ENCODE measurements at regions not wholly inside any gene's neighbourhood (a gene's known extent, or its start where the extent isn't known, plus 50 kb on each side); places are given as distances from the start of the nearest gene placed in this dataset.

DNA sequence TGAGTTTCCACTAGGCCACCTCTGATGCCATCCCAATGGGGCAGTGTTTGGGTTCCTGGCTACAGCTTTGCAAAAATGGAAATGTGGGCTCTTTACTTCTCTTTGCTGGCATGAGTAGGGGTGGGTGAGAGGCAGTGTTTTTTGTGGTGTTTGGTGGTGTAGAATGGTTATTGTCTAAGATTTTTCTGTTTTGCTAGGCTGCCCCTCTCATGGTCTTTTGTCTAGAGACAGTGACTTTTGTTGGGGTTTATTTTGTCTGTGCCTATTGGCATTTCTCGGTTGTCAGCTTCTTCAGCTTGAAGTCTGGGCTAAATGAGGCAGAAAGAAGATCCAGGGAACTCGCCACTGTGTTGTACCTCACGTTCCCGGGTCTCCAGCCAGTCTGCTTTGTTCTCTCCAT lies 112.1 kb downstream of the CENPF start:
- H4K20me1 ChIP-seq (ENCODE audit: low read depth), result no peaks in the 10 kb centered on the region

DNA sequence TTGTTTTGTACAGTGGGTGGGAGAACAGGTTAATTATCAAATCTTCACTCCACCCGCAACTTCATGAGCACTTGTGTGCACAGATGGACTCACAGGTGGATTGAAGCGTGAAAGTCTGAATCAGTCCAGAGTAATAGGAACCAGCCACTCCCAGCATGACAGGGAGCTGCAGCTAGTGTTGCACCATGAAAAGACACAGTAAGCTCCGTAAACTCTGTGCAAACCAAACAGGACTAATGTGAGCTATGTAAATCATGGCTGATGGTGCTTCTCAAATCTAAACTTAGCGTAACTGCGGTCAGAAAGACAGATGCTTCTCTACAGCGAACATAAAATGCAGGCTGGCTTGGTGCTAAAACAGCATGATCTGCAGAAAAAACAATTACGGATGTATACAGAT lies 114.4 kb downstream of the CENPF start:
- H3K4me2 ChIP-seq, result no peak overlapping the region
- peaks cover 19% of the 10 kb centered on the region for H3K4me1 ChIP-seq
- DNase-seq (ENCODE audit: low spot score), result peak; percentile 7
- H3K79me2 ChIP-seq (ENCODE audit: low read depth), result no peaks in the 10 kb centered on the region
- no peaks in the 10 kb centered on the region for H3K27me3 ChIP-seq
- no peaks in the 10 kb centered on the region for H3K36me3 ChIP-seq
- TF ChIP-seq EZH2 (IDR thresholded peaks at IDR 0.05) (no peak), EZH2phosphoT487 (IDR thresholded peaks at IDR 0.05) (no peak)
- TF ChIP-seq, protein P1, sequence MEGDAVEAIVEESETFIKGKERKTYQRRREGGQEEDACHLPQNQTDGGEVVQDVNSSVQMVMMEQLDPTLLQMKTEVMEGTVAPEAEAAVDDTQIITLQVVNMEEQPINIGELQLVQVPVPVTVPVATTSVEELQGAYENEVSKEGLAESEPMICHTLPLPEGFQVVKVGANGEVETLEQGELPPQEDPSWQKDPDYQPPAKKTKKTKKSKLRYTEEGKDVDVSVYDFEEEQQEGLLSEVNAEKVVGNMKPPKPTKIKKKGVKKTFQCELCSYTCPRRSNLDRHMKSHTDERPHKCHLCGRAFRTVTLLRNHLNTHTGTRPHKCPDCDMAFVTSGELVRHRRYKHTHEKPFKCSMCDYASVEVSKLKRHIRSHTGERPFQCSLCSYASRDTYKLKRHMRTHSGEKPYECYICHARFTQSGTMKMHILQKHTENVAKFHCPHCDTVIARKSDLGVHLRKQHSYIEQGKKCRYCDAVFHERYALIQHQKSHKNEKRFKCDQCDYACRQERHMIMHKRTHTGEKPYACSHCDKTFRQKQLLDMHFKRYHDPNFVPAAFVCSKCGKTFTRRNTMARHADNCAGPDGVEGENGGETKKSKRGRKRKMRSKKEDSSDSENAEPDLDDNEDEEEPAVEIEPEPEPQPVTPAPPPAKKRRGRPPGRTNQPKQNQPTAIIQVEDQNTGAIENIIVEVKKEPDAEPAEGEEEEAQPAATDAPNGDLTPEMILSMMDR (IDR thresholded peaks at IDR 0.05), result no peak
- peaks cover 22% of the 10 kb centered on the region for H3K4me1 Mint-ChIP-seq
- no peak overlapping the region for H3K9ac ChIP-seq
- H3K27ac ChIP-seq, result no peak overlapping the region
- H4K20me1 ChIP-seq (ENCODE audit: low read depth), result no peaks in the 10 kb centered on the region
- no peak overlapping the region for H3K4me3 Mint-ChIP-seq
- H3K36me3 Mint-ChIP-seq, result no peaks in the 10 kb centered on the region
- peaks cover 2% of the 10 kb centered on the region for H3K27me3 Mint-ChIP-seq (ENCODE audit: insufficient read depth, low read depth)
- H3K9me3 ChIP-seq (ENCODE audit: low read depth), result no peaks in the 10 kb centered on the region
- no peak overlapping the region for H3K4me3 ChIP-seq
- peak overlapping the region; percentile 19 for H3K27ac Mint-ChIP-seq
- H3F3A ChIP-seq (ENCODE audit: low read depth), result no peaks in the 10 kb centered on the region
- H3K9me3 Mint-ChIP-seq, result peaks cover 4% of the 10 kb centered on the region
- H2AFZ ChIP-seq (replicated peaks), result no peak overlapping the region

More for the DNA sequence above, 112.1 kb downstream of the CENPF start:
- H3K79me2 ChIP-seq (ENCODE audit: low read depth), result no peaks in the 10 kb centered on the region
- no peak overlapping the region for H3K9ac ChIP-seq
- TF ChIP-seq EZH2phosphoT487 (IDR thresholded peaks at IDR 0.05), result no peak
- TF ChIP-seq EZH2 (IDR thresholded peaks at IDR 0.05), result no peak
- TF ChIP-seq, protein P1 (IDR thresholded peaks at IDR 0.05), result no peak
- peak; percentile 49 for DNase-seq (ENCODE audit: low spot score)
- H3K27ac ChIP-seq, result no peak overlapping the region
- no peak overlapping the region for H3K4me3 Mint-ChIP-seq
- no peaks in the 10 kb centered on the region for H3K27me3 ChIP-seq
- peaks cover 22% of the 10 kb centered on the region for H3K4me1 Mint-ChIP-seq
- peaks cover 19% of the 10 kb centered on the region for H3K4me1 ChIP-seq
- no peaks in the 10 kb centered on the region for H3K36me3 Mint-ChIP-seq
- peak overlapping the region; percentile 3 for H3K27ac Mint-ChIP-seq
- no peaks in the 10 kb centered on the region for H3F3A ChIP-seq (ENCODE audit: low read depth)
- no peaks in the 10 kb centered on the region for H3K36me3 ChIP-seq
- H3K9me3 Mint-ChIP-seq, result no peaks in the 10 kb centered on the region
- H3K4me3 ChIP-seq, result no peak overlapping the region
- no peaks in the 10 kb centered on the region for H3K9me3 ChIP-seq (ENCODE audit: low read depth)
- H2AFZ ChIP-seq (replicated peaks), result peak overlapping the region; percentile 30
- H3K4me2 ChIP-seq, result peak overlapping the region; percentile 7
- peaks cover 4% of the 10 kb centered on the region for H3K27me3 Mint-ChIP-seq (ENCODE audit: insufficient read depth, low read depth)

DNA sequence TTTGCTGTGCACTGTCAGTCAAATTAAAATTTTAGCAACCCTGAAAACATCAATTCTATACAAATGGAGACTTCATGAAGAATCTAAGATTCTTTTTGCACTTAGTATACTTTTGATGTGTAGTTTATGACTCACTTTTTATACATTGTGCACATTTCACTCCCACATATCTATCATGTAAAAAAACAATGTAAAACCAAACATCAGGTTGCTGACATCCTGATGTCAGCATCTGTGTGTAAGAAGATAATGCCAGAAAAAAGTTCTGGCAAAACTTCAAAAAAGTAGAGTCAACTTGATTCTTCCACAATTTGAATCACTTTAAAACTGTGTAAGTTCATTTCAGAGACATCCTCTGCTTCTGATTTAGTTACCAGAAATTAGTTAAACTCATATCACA lies 115.7 kb downstream of the CENPF start:
- peaks cover 19% of the 10 kb centered on the region for H3K4me1 ChIP-seq
- H3K36me3 ChIP-seq, result no peaks in the 10 kb centered on the region
- no peak overlapping the region for H3K9ac ChIP-seq
- no peak overlapping the region for H2AFZ ChIP-seq (replicated peaks)
- H3K9me3 Mint-ChIP-seq, result peaks cover 7% of the 10 kb centered on the region
- no peaks in the 10 kb centered on the region for H3K9me3 ChIP-seq (ENCODE audit: low read depth)
- H3K4me3 Mint-ChIP-seq, result no peak overlapping the region
- no peaks in the 10 kb centered on the region for H3K79me2 ChIP-seq (ENCODE audit: low read depth)
- H3K27ac ChIP-seq, result no peak overlapping the region
- no peak for DNase-seq (ENCODE audit: low spot score)
- peaks cover 22% of the 10 kb centered on the region for H3K4me1 Mint-ChIP-seq
- TF ChIP-seq EZH2phosphoT487 (IDR thresholded peaks at IDR 0.05) (no peak), EZH2 (IDR thresholded peaks at IDR 0.05) (no peak)
- TF ChIP-seq, protein P1 (IDR thresholded peaks at IDR 0.05), result no peak
- no peaks in the 10 kb centered on the region for H4K20me1 ChIP-seq (ENCODE audit: low read depth)
- no peak overlapping the region for H3K27ac Mint-ChIP-seq
- no peak overlapping the region for H3K4me3 ChIP-seq
- no peaks in the 10 kb centered on the region for H3K27me3 ChIP-seq
- no peak overlapping the region for H3K4me2 ChIP-seq
- H3F3A ChIP-seq (ENCODE audit: low read depth), result no peaks in the 10 kb centered on the region
- H3K27me3 Mint-ChIP-seq (ENCODE audit: insufficient read depth, low read depth), result peaks cover 2% of the 10 kb centered on the region
- H3K36me3 Mint-ChIP-seq, result no peaks in the 10 kb centered on the region
